ENCODE measurements at regions not wholly inside any gene's neighbourhood (a gene's known extent, or its start where the extent isn't known, plus 50 kb on each side); places are given as distances from the start of the nearest gene placed in this dataset.
"Not testable (repeated sequence)": the region's sequence is repeated elsewhere in the genome, so short reads cannot be mapped to it uniquely, and the experiment has no call there.

DNA sequence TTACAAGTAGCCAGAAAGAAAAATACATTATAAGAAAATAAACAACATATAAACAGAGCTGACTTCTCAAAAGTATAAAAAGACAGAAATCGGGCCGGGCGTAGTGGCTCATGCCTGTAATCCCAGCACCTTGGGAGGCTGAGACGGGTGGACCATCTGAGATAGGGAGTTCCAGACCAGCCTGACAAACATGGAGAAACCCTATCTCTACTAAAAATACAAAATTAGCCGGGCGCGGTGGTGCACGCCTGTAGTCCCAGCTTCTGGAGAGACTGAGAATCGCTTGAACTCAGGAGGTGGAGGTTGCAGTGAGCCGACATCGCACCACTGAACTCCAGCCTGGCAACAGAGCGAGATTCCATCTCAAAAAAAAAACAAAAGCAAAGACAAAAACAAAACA, 373.3 kb upstream of the ARPP21 start:
- not testable (repeated sequence) for TF ChIP-seq POLR2A (IDR thresholded peaks at IDR 0.05; ENCODE audit: extremely low read depth, insufficient read length); CTCF (IDR thresholded peaks at IDR 0.05; ENCODE audit: low read depth, low read length); MYC (IDR thresholded peaks at IDR 0.05; ENCODE audit: low read depth, low read length); MAX (IDR thresholded peaks at IDR 0.05; ENCODE audit: low read depth, low read length)
